Peyer's patch (tissue), 4 donors: ENCODE measurements at regions not wholly inside any gene's neighbourhood (a gene's known extent, or its start where the extent isn't known, plus 50 kb on each side); places are given as distances from the start of the nearest gene placed in this dataset.

Source experiments
- POLR2A ChIP-seq, 2 donors: fragments of 450-650 bp; IDR thresholded peaks; one replicate each; pipeline ENCODE4 v1.5.1; 2017; ENCODE audit warnings: antibody characterized with exemption in 2 of 2, mild to moderate bottlenecking in 2 of 2, moderate library complexity in 2 of 2
- TF ChIP-seq, protein P1 (sequence below), 6 experiments: fragments of 450-650 bp in 4 of 6; fragments of 200-600 bp in 2 of 6; sonication (generic) in 1 of 6; IDR thresholded peaks; one replicate each; pipeline ENCODE4 v1.5.1; 2017 to 2019; ENCODE audit warnings: antibody characterized with exemption in 6 of 6, mild to moderate bottlenecking in 3 of 6, moderate library complexity in 1 of 6

DNA sequence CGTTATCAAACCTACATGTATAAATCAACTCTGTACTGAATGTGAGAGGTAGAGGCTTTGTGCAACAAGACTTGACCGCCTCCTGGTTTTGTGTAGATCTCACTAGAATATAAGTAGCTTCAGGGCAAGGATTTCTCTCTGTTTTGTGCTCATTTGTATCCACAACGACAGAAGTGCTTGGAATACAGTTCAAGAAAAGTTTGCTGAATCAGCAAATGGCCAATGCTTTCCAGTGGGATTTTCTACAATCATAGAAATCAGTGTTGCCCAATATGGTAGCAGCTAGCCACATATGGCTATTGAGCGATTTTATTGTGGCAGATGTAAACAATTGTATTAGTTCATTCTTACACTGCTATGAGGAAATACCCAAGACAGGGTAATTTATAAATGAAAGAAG is 127.4 kb downstream of the VCX3A start:
- TF ChIP-seq, protein P1, sequence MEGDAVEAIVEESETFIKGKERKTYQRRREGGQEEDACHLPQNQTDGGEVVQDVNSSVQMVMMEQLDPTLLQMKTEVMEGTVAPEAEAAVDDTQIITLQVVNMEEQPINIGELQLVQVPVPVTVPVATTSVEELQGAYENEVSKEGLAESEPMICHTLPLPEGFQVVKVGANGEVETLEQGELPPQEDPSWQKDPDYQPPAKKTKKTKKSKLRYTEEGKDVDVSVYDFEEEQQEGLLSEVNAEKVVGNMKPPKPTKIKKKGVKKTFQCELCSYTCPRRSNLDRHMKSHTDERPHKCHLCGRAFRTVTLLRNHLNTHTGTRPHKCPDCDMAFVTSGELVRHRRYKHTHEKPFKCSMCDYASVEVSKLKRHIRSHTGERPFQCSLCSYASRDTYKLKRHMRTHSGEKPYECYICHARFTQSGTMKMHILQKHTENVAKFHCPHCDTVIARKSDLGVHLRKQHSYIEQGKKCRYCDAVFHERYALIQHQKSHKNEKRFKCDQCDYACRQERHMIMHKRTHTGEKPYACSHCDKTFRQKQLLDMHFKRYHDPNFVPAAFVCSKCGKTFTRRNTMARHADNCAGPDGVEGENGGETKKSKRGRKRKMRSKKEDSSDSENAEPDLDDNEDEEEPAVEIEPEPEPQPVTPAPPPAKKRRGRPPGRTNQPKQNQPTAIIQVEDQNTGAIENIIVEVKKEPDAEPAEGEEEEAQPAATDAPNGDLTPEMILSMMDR (IDR thresholded peaks at IDR 0.05): no peak
- no peak for TF ChIP-seq POLR2A (IDR thresholded peaks at IDR 0.05)
